GM23248 (cell line): ENCODE measurements at regions not wholly inside any gene's neighbourhood (a gene's known extent, or its start where the extent isn't known, plus 50 kb on each side); places are given as distances from the start of the nearest gene placed in this dataset.

ENCODE experiments used
- EZH2 ChIP-seq: fragments of 200-600 bp; sonication (generic); IDR thresholded peaks from 2 replicates; pipeline ENCODE4 v1.6.1; 2018; ENCODE audit warnings: antibody characterized with exemption, mild to moderate bottlenecking; ENCODE audit not compliant: insufficient read depth, poor library complexity, severe bottlenecking
- EZH2phosphoT487 ChIP-seq: fragments of 200-600 bp; sonication (generic); IDR thresholded peaks from 2 replicates; pipeline ENCODE4 v1.6.1; 2018; ENCODE audit warnings: antibody characterized with exemption, moderate library complexity, mild to moderate bottlenecking, low read depth; ENCODE audit not compliant: insufficient read depth

GRCh38 chr15:62793752-62794144 lies 248.8 kb upstream of the TPM1 start:
- TF ChIP-seq EZH2 (no peak), EZH2phosphoT487 (no peak)
